ENCODE measurements at regions not wholly inside any gene's neighbourhood (a gene's known extent, or its start where the extent isn't known, plus 50 kb on each side); places are given as distances from the start of the nearest gene placed in this dataset.

GRCh38 chr14:28196878-28197277 lies 569.7 kb upstream of the FOXG1 start:
- TF ChIP-seq, protein P1, sequence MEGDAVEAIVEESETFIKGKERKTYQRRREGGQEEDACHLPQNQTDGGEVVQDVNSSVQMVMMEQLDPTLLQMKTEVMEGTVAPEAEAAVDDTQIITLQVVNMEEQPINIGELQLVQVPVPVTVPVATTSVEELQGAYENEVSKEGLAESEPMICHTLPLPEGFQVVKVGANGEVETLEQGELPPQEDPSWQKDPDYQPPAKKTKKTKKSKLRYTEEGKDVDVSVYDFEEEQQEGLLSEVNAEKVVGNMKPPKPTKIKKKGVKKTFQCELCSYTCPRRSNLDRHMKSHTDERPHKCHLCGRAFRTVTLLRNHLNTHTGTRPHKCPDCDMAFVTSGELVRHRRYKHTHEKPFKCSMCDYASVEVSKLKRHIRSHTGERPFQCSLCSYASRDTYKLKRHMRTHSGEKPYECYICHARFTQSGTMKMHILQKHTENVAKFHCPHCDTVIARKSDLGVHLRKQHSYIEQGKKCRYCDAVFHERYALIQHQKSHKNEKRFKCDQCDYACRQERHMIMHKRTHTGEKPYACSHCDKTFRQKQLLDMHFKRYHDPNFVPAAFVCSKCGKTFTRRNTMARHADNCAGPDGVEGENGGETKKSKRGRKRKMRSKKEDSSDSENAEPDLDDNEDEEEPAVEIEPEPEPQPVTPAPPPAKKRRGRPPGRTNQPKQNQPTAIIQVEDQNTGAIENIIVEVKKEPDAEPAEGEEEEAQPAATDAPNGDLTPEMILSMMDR (IDR thresholded peaks at IDR 0.05; ENCODE audit: low read depth, low read length, poor library complexity, severe bottlenecking) = no peak
- TF ChIP-seq EZH2phosphoT487 (IDR thresholded peaks at IDR 0.05; ENCODE audit: borderline replicate concordance, low read length) = no peak

All from DOHH2 (cell line).